ENCODE measurements at regions not wholly inside any gene's neighbourhood (a gene's known extent, or its start where the extent isn't known, plus 50 kb on each side); places are given as distances from the start of the nearest gene placed in this dataset.
A peak's percentile ranks its signal among the peaks of the same experiment; 100 is the strongest.

DNA sequence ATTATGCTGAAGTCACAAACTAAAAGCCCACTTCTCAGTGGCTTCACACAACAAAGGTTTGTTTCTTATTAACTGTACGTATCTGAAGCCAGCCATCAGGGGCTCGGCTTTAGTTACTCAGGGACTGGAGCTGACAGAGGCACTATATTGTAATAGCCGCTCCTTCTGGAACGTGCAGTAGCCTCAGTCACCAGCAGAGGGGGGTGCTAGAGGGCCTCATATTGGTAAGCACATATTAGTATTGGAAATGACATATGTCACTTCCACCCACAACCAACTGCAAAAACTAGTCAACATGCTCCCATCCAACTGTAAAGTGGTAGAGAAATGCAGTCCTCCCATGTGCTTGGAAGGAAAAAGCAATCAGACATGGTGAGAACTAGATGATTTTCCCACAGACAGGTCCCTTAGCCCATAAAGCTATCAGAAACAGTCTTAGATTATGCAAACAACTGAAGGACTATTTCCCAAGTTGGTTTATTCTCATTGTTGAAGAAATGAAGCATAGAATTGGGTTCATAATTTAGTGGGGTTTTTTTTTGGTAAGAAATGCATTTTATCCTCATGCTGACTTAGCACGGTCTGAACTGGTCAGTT, 183.6 kb upstream of the G2E3 start:
- no peak overlapping the region for H2BK120ac ChIP-seq (ENCODE audit: low read depth, low read length, poor library complexity, severe bottlenecking)
- DNase-seq, result peak; percentile 70
- H2AFZ ChIP-seq (ENCODE audit: low read length), result no peak overlapping the region
- TF ChIP-seq, protein P1, sequence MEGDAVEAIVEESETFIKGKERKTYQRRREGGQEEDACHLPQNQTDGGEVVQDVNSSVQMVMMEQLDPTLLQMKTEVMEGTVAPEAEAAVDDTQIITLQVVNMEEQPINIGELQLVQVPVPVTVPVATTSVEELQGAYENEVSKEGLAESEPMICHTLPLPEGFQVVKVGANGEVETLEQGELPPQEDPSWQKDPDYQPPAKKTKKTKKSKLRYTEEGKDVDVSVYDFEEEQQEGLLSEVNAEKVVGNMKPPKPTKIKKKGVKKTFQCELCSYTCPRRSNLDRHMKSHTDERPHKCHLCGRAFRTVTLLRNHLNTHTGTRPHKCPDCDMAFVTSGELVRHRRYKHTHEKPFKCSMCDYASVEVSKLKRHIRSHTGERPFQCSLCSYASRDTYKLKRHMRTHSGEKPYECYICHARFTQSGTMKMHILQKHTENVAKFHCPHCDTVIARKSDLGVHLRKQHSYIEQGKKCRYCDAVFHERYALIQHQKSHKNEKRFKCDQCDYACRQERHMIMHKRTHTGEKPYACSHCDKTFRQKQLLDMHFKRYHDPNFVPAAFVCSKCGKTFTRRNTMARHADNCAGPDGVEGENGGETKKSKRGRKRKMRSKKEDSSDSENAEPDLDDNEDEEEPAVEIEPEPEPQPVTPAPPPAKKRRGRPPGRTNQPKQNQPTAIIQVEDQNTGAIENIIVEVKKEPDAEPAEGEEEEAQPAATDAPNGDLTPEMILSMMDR (conservative IDR thresholded peaks at IDR 0.05), result peak; percentile 85
- H3K9me3 Mint-ChIP-seq, result no peaks in the 10 kb centered on the region; a peak in 2 of 5 replicates
- no peak overlapping the region for H3K23ac ChIP-seq (ENCODE audit: insufficient read length, low read depth, low read length)
- no peak overlapping the region for H3K4me2 ChIP-seq (ENCODE audit: insufficient read depth, insufficient read length, low read length)
- H2BK12ac ChIP-seq (ENCODE audit: insufficient read length, low read depth, low read length), result no peak overlapping the region
- H3K9ac ChIP-seq (ENCODE audit: extremely low read depth, insufficient read length, low read length), result no peak overlapping the region
- H2BK5ac ChIP-seq (ENCODE audit: insufficient read length, low read length), result no peak overlapping the region
- H3K79me2 ChIP-seq (ENCODE audit: insufficient read depth, low read length), result no peaks in the 10 kb centered on the region
- no peak overlapping the region for H4K5ac ChIP-seq (ENCODE audit: insufficient read length, low read depth, low read length)
- no peak overlapping the region for H3K27ac ChIP-seq (ENCODE audit: insufficient read length, low read depth, low read length)
- no peak overlapping the region for H2BK15ac ChIP-seq (ENCODE audit: low read depth, low read length)
- no peaks in the 10 kb centered on the region for H3K27me3 ChIP-seq (ENCODE audit: insufficient read depth, low read length)
- H2BK20ac ChIP-seq (ENCODE audit: low read depth, low read length, poor library complexity, severe bottlenecking), result no peak overlapping the region
- no peaks in the 10 kb centered on the region for H3K79me1 ChIP-seq (ENCODE audit: insufficient read depth, low read depth, low read length, poor library complexity, severe bottlenecking)
- H3K4me1 ChIP-seq (ENCODE audit: insufficient read depth, low read length), result no peaks in the 10 kb centered on the region
- no peak overlapping the region for H3K18ac ChIP-seq (ENCODE audit: insufficient read length, low read depth, low read length)
- no peak overlapping the region for H3K4me3 Mint-ChIP-seq
- H4K8ac ChIP-seq (replicated peaks; ENCODE audit: insufficient read length, low read depth, low read length), result no peak overlapping the region
- no peak overlapping the region for H3K4ac ChIP-seq (ENCODE audit: low read depth, low read length)
- no peak overlapping the region for H3T11ph ChIP-seq (ENCODE audit: low read length)
- no peak overlapping the region for H2AK5ac ChIP-seq (ENCODE audit: insufficient read length, low read length)
- H3K27ac Mint-ChIP-seq, result no peak overlapping the region
- H3K4me1 Mint-ChIP-seq, result 0 out of 4 replicates have a peak, but pooled peaks cover 0 to 3% of the 10 kb centered on the region in 2 experiments
- H3K36me3 Mint-ChIP-seq (ENCODE audit: insufficient read depth in 1 of 3, low read depth in 3 of 3), result no peaks in the 10 kb centered on the region
- H3K9me3 ChIP-seq (ENCODE audit: control insufficient read depth, low read depth, low read length), result no peaks in the 10 kb centered on the region
- WGBS (ENCODE audit: extremely low coverage, insufficient read length, low lambda C conversion rate), result no CpG with 5 or more reads among the region's 5 CpGs
- no peak overlapping the region for H4K91ac ChIP-seq (ENCODE audit: insufficient read length, low read depth, low read length)
- H4K20me1 ChIP-seq (ENCODE audit: control insufficient read depth, insufficient read depth, insufficient read length), result no peaks in the 10 kb centered on the region
- no peaks in the 10 kb centered on the region for H3K23me2 ChIP-seq (ENCODE audit: insufficient read length, low read depth, low read length, poor library complexity, severe bottlenecking)
- no peaks in the 10 kb centered on the region for H3K27me3 Mint-ChIP-seq (ENCODE audit: low read depth)
- no peak overlapping the region for H3K14ac ChIP-seq (ENCODE audit: insufficient read depth, low read length)
- no peak overlapping the region for H3K56ac ChIP-seq (ENCODE audit: insufficient read length, low read depth, low read length)

All from H9 (cell line).